ENCODE measurements at regions not wholly inside any gene's neighbourhood (a gene's known extent, or its start where the extent isn't known, plus 50 kb on each side); places are given as distances from the start of the nearest gene placed in this dataset.
"Not testable (repeated sequence)": the region's sequence is repeated elsewhere in the genome, so short reads cannot be mapped to it uniquely, and the experiment has no call there.

GRCh38 chr6:150456466-150456865 is 87.7 kb downstream of the IYD start:
- DNase-seq = no peak

GRCh38 chr6:150456902-150457643 is 88.3 kb downstream of the IYD start:
- DNase-seq = no peak

- no peak for DNase-seq
Measured at GRCh38 chr6:150458579-150458978, 89.8 kb downstream of the IYD start.

GRCh38 chr6:150463852-150464251 is 95.0 kb downstream of the IYD start:
- no peak for DNase-seq

- no peak for DNase-seq
Measured at GRCh38 chr6:150464966-150465365, 96.2 kb downstream of the IYD start.

- DNase-seq = no peak
Measured at GRCh38 chr6:150465610-150466009, 96.8 kb downstream of the IYD start.

- no peak for DNase-seq
Measured at GRCh38 chr6:150466196-150466595, 97.4 kb downstream of the IYD start.

- DNase-seq = no peak
Measured at GRCh38 chr6:150470131-150470530, 101.3 kb downstream of the IYD start.

GRCh38 chr6:150470960-150471665 is 102.3 kb downstream of the IYD start:
- DNase-seq = peak; percentile 24

GRCh38 chr6:150478656-150479545 is 110.1 kb downstream of the IYD start:
- no peak for DNase-seq

GRCh38 chr6:150482883-150483409 is 114.1 kb downstream of the IYD start:
- DNase-seq = no peak

- no peak for DNase-seq
Measured at GRCh38 chr6:150485161-150485958, 114.3 kb upstream of the PLEKHG1 start.

- no peak for DNase-seq
Measured at GRCh38 chr6:150486048-150486447, 113.6 kb upstream of the PLEKHG1 start.

- no peak for DNase-seq
Measured at GRCh38 chr6:150490586-150490985, 109.1 kb upstream of the PLEKHG1 start.

GRCh38 chr6:150491131-150491810 is 108.4 kb upstream of the PLEKHG1 start:
- DNase-seq = no peak

GRCh38 chr6:150491811-150492172 is 107.9 kb upstream of the PLEKHG1 start:
- no peak for DNase-seq

- DNase-seq = no peak
Measured at GRCh38 chr6:150492507-150492906, 107.2 kb upstream of the PLEKHG1 start.

GRCh38 chr6:150492941-150493340 is 106.7 kb upstream of the PLEKHG1 start:
- no peak for DNase-seq

- not testable (repeated sequence) for DNase-seq
Measured at GRCh38 chr6:150493552-150493951, 106.1 kb upstream of the PLEKHG1 start.

GRCh38 chr6:150494241-150494640 is 105.4 kb upstream of the PLEKHG1 start:
- no peak for DNase-seq

GRCh38 chr6:150495126-150495525 is 104.6 kb upstream of the PLEKHG1 start:
- DNase-seq = no peak

GRCh38 chr6:150496629-150497028 is 103.1 kb upstream of the PLEKHG1 start:
- no peak for DNase-seq

Measured in DMS79 (cell line).